ENCODE measurements at regions not wholly inside any gene's neighbourhood (a gene's known extent, or its start where the extent isn't known, plus 50 kb on each side); places are given as distances from the start of the nearest gene placed in this dataset.

- no peaks in the 10 kb centered on the region for H3K36me3 ChIP-seq (replicated peaks in 1 of 2)
- H3K4me3 ChIP-seq, result no peak overlapping the region
- no peak overlapping the region for H3K27ac ChIP-seq
- DNase-seq, result no peak
- no peaks in the 10 kb centered on the region for H3K27me3 ChIP-seq
- no peak for TF ChIP-seq POLR2A (IDR thresholded peaks at IDR 0.05)
- TF ChIP-seq CTCF (IDR thresholded peaks at IDR 0.05), result no peak
- intact Hi-C loops (cut with DNase I), result no loop called here
- H3K4me1 ChIP-seq (replicated peaks in 1 of 2), result no peaks in the 10 kb centered on the region
- WGBS, 4 donors, result 67 to 74% (median 69%) methylated on average over 2 of the region's 2 CpGs
- no peaks in the 10 kb centered on the region for H3K9me3 ChIP-seq (replicated peaks in 1 of 3)
These were observed 472.3 kb downstream of the LRRC70 start for GRCh38 chr5:63050916-63051315.

GRCh38 chr5:63049935-63050334 is 471.3 kb downstream of the LRRC70 start:
- no peaks in the 10 kb centered on the region for H3K36me3 ChIP-seq (replicated peaks in 1 of 2)
- WGBS, 4 donors, result 72 to 86% (median 81%) methylated on average over 1 of the region's 1 CpG
- no peak for DNase-seq
- intact Hi-C loops (cut with DNase I), result no loop called here
- TF ChIP-seq CTCF (IDR thresholded peaks at IDR 0.05) (no peak), POLR2A (IDR thresholded peaks at IDR 0.05) (no peak)
- no peak overlapping the region for H3K27ac ChIP-seq
- H3K27me3 ChIP-seq, result no peaks in the 10 kb centered on the region
- H3K4me3 ChIP-seq, result no peak overlapping the region
- no peaks in the 10 kb centered on the region for H3K9me3 ChIP-seq (replicated peaks in 1 of 3)
- no peaks in the 10 kb centered on the region for H3K4me1 ChIP-seq (replicated peaks in 1 of 2)

GRCh38 chr5:63043792-63044191 is 465.2 kb downstream of the LRRC70 start:
- no peak overlapping the region for H3K27ac ChIP-seq
- H3K4me3 ChIP-seq, result no peak overlapping the region
- intact Hi-C loops (cut with DNase I), result no loop called here
- H3K4me1 ChIP-seq (replicated peaks in 1 of 2), result no peaks in the 10 kb centered on the region
- no peaks in the 10 kb centered on the region for H3K9me3 ChIP-seq (replicated peaks in 1 of 3)
- TF ChIP-seq POLR2A (IDR thresholded peaks at IDR 0.05), result no peak
- TF ChIP-seq CTCF (IDR thresholded peaks at IDR 0.05), result no peak
- no peaks in the 10 kb centered on the region for H3K27me3 ChIP-seq
- H3K36me3 ChIP-seq (replicated peaks in 1 of 2), result no peaks in the 10 kb centered on the region
- no peak for DNase-seq
- WGBS, 4 donors, result 34 to 55% (median 43%) methylated on average over 2 of the region's 2 CpGs

- no peak for DNase-seq
These were observed 453.7 kb downstream of the LRRC70 start for GRCh38 chr5:63032343-63032742.

More at GRCh38 chr5:63032343-63032742, 453.7 kb downstream of the LRRC70 start:
- Histone ChIP-seq H3K9me3 (replicated peaks in 1 of 3) (peaks cover 0 to 4% (median 0%) of the 10 kb centered on the region in 3 donors), H3K4me3 (no peak overlapping the region), H3K27me3 (no peaks in the 10 kb centered on the region), H3K36me3 (replicated peaks in 1 of 2) (no peaks in the 10 kb centered on the region), H3K4me1 (replicated peaks in 1 of 2) (no peaks in the 10 kb centered on the region), H3K27ac (no peak overlapping the region)
- WGBS, 4 donors, result 63 to 75% (median 70%) methylated on average over 2 of the region's 2 CpGs
- intact Hi-C loops (cut with DNase I), result no loop called here
- TF ChIP-seq POLR2A (IDR thresholded peaks at IDR 0.05), result no peak
- no peak for TF ChIP-seq CTCF (IDR thresholded peaks at IDR 0.05)
